ENCODE measurements at regions not wholly inside any gene's neighbourhood (a gene's known extent, or its start where the extent isn't known, plus 50 kb on each side); places are given as distances from the start of the nearest gene placed in this dataset.

DNA sequence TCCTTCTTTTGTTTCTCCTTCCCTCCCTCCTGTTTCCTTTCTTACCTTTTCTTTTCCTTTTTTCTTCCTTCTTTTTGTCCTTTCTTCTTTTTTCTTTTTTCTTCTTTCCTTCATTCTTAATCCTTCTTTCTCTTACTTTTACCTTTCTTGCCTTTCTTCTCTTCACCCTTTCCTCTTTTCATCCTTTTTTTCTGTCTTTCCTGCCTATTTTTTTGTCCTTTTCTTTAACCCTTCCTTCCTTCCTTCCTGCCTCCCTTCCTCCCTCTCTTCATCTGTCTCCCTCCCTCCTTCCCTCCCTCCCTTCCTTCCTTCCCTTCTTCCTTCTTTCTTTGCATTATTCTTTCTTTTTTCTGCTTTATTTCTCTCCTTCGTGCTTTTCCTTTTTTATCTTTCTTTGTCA is 160.7 kb downstream of the AXIN2 start:
- Mint-ChIP-seq H3K9me3 (no peaks in the 10 kb centered on the region), H3K4me1 (ENCODE audit: low read depth) (peaks cover 11% of the 10 kb centered on the region), H3K36me3 (ENCODE audit: low read depth) (no peaks in the 10 kb centered on the region), H3K27me3 (peaks cover 7% of the 10 kb centered on the region), H3K27ac (no peak overlapping the region), H3K4me3 (no peak overlapping the region)
- ATAC-seq (ENCODE audit: poor library complexity), result no peak
- Histone ChIP-seq H3K4me3 (ENCODE audit: low read length) (no peak overlapping the region), H3K27me3 (ENCODE audit: control insufficient read depth in 1 of 2, insufficient read depth in 2 of 2, low read length in 2 of 2) (no peaks in the 10 kb centered on the region), H3K9me3 (ENCODE audit: control insufficient read depth in 1 of 2, insufficient read depth in 1 of 2, low read length in 2 of 2) (peaks cover 0 to 4% of the 10 kb centered on the region in 2 experiments), H3K4me1 (ENCODE audit: insufficient read depth, low read length) (no peaks in the 10 kb centered on the region), H3K27ac (ENCODE audit: low read depth in 1 of 2, low read length in 2 of 2) (no peak overlapping the region), H3K36me3 (ENCODE audit: insufficient read depth, low read length) (no peaks in the 10 kb centered on the region)
- POLR2A ChIA-PET, result no interaction called here
- intact Hi-C loops (cut with DNase I, micrococcal nuclease), result loop anchor here in 1 of 2 experiments (1.0 kb wide), 1 partner anchor 23 kb away; no protein-coding TSS in a partner anchor
- CTCF ChIA-PET, result no interaction called here
- DNase-seq, result no peak
- TF ChIP-seq, protein P1, sequence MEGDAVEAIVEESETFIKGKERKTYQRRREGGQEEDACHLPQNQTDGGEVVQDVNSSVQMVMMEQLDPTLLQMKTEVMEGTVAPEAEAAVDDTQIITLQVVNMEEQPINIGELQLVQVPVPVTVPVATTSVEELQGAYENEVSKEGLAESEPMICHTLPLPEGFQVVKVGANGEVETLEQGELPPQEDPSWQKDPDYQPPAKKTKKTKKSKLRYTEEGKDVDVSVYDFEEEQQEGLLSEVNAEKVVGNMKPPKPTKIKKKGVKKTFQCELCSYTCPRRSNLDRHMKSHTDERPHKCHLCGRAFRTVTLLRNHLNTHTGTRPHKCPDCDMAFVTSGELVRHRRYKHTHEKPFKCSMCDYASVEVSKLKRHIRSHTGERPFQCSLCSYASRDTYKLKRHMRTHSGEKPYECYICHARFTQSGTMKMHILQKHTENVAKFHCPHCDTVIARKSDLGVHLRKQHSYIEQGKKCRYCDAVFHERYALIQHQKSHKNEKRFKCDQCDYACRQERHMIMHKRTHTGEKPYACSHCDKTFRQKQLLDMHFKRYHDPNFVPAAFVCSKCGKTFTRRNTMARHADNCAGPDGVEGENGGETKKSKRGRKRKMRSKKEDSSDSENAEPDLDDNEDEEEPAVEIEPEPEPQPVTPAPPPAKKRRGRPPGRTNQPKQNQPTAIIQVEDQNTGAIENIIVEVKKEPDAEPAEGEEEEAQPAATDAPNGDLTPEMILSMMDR (IDR thresholded peaks at IDR 0.05), result no peak

- ATAC-seq (ENCODE audit: poor library complexity), result no peak
- Mint-ChIP-seq H3K36me3 (ENCODE audit: low read depth) (no peaks in the 10 kb centered on the region), H3K4me3 (no peak overlapping the region), H3K27ac (no peak overlapping the region), H3K4me1 (ENCODE audit: low read depth) (peaks cover 34% of the 10 kb centered on the region), H3K9me3 (no peaks in the 10 kb centered on the region), H3K27me3 (peaks cover 7% of the 10 kb centered on the region)
- Histone ChIP-seq H3K9me3 (ENCODE audit: control insufficient read depth in 1 of 2, insufficient read depth in 1 of 2, low read length in 2 of 2) (peaks cover 0 to 3% of the 10 kb centered on the region in 2 experiments), H3K27me3 (ENCODE audit: control insufficient read depth in 1 of 2, insufficient read depth in 2 of 2, low read length in 2 of 2) (no peaks in the 10 kb centered on the region), H3K4me3 (ENCODE audit: low read length) (no peak overlapping the region), H3K27ac (ENCODE audit: low read depth in 1 of 2, low read length in 2 of 2) (no peak overlapping the region), H3K4me1 (ENCODE audit: insufficient read depth, low read length) (peaks cover 8% of the 10 kb centered on the region), H3K36me3 (ENCODE audit: insufficient read depth, low read length) (no peaks in the 10 kb centered on the region)
- ChIA-PET CTCF (interaction anchor here (0.6 kb wide), 1 partner anchor 116 kb away, joined by 3 read pairs; no protein-coding TSS in a partner anchor), POLR2A (no interaction called here)
- intact Hi-C loops (cut with DNase I, micrococcal nuclease), result no loop called here
- TF ChIP-seq, protein P1 (IDR thresholded peaks at IDR 0.05), result no peak
- DNase-seq, result no peak
Observed at GRCh38 chr17:65398040-65398787, 163.2 kb downstream of the AXIN2 start.

DNA sequence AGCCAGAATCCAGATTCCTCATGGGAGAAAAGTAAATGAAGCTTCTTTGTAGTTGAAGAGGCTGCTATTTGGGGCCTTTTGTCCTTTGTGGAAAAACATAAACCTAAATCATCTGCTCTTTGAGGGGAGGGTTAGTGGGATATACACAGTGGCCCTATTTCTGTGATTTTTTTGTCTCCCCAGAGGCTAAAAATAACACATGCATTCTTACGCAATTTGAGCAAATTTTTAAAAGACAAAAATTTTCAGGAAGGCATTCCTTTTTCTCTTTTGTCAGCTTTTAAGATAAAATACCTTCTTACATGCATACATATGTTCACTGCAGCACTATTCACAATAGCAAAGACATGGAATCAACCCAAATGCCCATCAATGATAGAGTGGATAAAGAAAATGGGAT is 165.5 kb downstream of the AXIN2 start:
- H3K9me3 ChIP-seq (ENCODE audit: control insufficient read depth in 1 of 2, insufficient read depth in 1 of 2, low read length in 2 of 2), result no peaks in the 10 kb centered on the region
- no peaks in the 10 kb centered on the region for H3K36me3 ChIP-seq (ENCODE audit: insufficient read depth, low read length)
- no peaks in the 10 kb centered on the region for H3K36me3 Mint-ChIP-seq (ENCODE audit: low read depth)
- DNase-seq (no peak), ATAC-seq (ENCODE audit: poor library complexity) (no peak)
- peaks cover 25% of the 10 kb centered on the region for H3K4me1 Mint-ChIP-seq (ENCODE audit: low read depth)
- POLR2A ChIA-PET, result no interaction called here
- CTCF ChIA-PET, result no interaction called here
- no peaks in the 10 kb centered on the region for H3K27me3 ChIP-seq (ENCODE audit: control insufficient read depth in 1 of 2, insufficient read depth in 2 of 2, low read length in 2 of 2)
- no peak overlapping the region for H3K4me3 Mint-ChIP-seq
- intact Hi-C loops (cut with DNase I, micrococcal nuclease), result no loop called here
- no peak overlapping the region for H3K4me3 ChIP-seq (ENCODE audit: low read length)
- no peaks in the 10 kb centered on the region for H3K27me3 Mint-ChIP-seq
- H3K9me3 Mint-ChIP-seq, result no peaks in the 10 kb centered on the region
- H3K27ac ChIP-seq (ENCODE audit: low read depth in 1 of 2, low read length in 2 of 2), result no peak overlapping the region
- TF ChIP-seq, protein P1 (IDR thresholded peaks at IDR 0.05), result no peak
- peaks cover 8% of the 10 kb centered on the region for H3K4me1 ChIP-seq (ENCODE audit: insufficient read depth, low read length)
- H3K27ac Mint-ChIP-seq, result no peak overlapping the region
